ENCODE measurements at regions not wholly inside any gene's neighbourhood (a gene's known extent, or its start where the extent isn't known, plus 50 kb on each side); places are given as distances from the start of the nearest gene placed in this dataset.

- TF ChIP-seq CTCF (IDR thresholded peaks at IDR 0.05): no peak
- no peaks in the 10 kb centered on the region for H3K36me3 Mint-ChIP-seq (ENCODE audit: low read depth)
- H3K4me3 Mint-ChIP-seq (ENCODE audit: unreplicated experiment): no peak overlapping the region
- H3K9me3 Mint-ChIP-seq (ENCODE audit: low read depth): no peaks in the 10 kb centered on the region
- no peak overlapping the region for H3K27ac Mint-ChIP-seq (ENCODE audit: unreplicated experiment)
- peak; percentile 84 for DNase-seq (ENCODE audit: low spot score)
- H3K4me1 Mint-ChIP-seq (ENCODE audit: low read depth): no peaks in the 10 kb centered on the region
- H3K27me3 Mint-ChIP-seq (ENCODE audit: low read depth): no peaks in the 10 kb centered on the region
Measured at GRCh38 chr18:43590182-43590903, 313.1 kb upstream of the SYT4 start.

GRCh38 chr18:43592269-43592668, 315.0 kb upstream of the SYT4 start:
- no peaks in the 10 kb centered on the region for H3K4me1 Mint-ChIP-seq (ENCODE audit: low read depth)
- no peak for TF ChIP-seq CTCF (IDR thresholded peaks at IDR 0.05)
- no peaks in the 10 kb centered on the region for H3K9me3 Mint-ChIP-seq (ENCODE audit: low read depth)
- no peaks in the 10 kb centered on the region for H3K36me3 Mint-ChIP-seq (ENCODE audit: low read depth)
- no peak for DNase-seq (ENCODE audit: low spot score)
- H3K27me3 Mint-ChIP-seq (ENCODE audit: low read depth): no peaks in the 10 kb centered on the region
- no peak overlapping the region for H3K27ac Mint-ChIP-seq (ENCODE audit: unreplicated experiment)
- no peak overlapping the region for H3K4me3 Mint-ChIP-seq (ENCODE audit: unreplicated experiment)

GRCh38 chr18:43596105-43596712, 318.9 kb upstream of the SYT4 start:
- Mint-ChIP-seq H3K27ac (ENCODE audit: unreplicated experiment) (no peak overlapping the region), H3K4me1 (ENCODE audit: low read depth) (no peaks in the 10 kb centered on the region)

GRCh38 chr18:43601432-43601831, 324.1 kb upstream of the SYT4 start:
- TF ChIP-seq CTCF (IDR thresholded peaks at IDR 0.05): no peak
- no peaks in the 10 kb centered on the region for H3K4me1 Mint-ChIP-seq (ENCODE audit: low read depth)
- no peak overlapping the region for H3K27ac Mint-ChIP-seq (ENCODE audit: unreplicated experiment)
- H3K27me3 Mint-ChIP-seq (ENCODE audit: low read depth): no peaks in the 10 kb centered on the region
- peaks cover 34% of the 10 kb centered on the region for H3K9me3 Mint-ChIP-seq (ENCODE audit: low read depth)
- no peak overlapping the region for H3K4me3 Mint-ChIP-seq (ENCODE audit: unreplicated experiment)
- no peak for DNase-seq (ENCODE audit: low spot score)
- H3K36me3 Mint-ChIP-seq (ENCODE audit: low read depth): peaks cover 15% of the 10 kb centered on the region

More at GRCh38 chr18:43596105-43596712, 318.9 kb upstream of the SYT4 start:
- Mint-ChIP-seq H3K36me3 (ENCODE audit: low read depth) (no peaks in the 10 kb centered on the region), H3K9me3 (ENCODE audit: low read depth) (no peaks in the 10 kb centered on the region), H3K4me3 (ENCODE audit: unreplicated experiment) (no peak overlapping the region), H3K27me3 (ENCODE audit: low read depth) (no peaks in the 10 kb centered on the region)
- peak; percentile 85 for TF ChIP-seq CTCF (IDR thresholded peaks at IDR 0.05)
- no peak for DNase-seq (ENCODE audit: low spot score)

GRCh38 chr18:43605224-43605623, 327.9 kb upstream of the SYT4 start:
- no peak for DNase-seq (ENCODE audit: low spot score)
- Mint-ChIP-seq H3K4me1 (ENCODE audit: low read depth) (no peaks in the 10 kb centered on the region), H3K9me3 (ENCODE audit: low read depth) (peaks cover 45% of the 10 kb centered on the region), H3K4me3 (ENCODE audit: unreplicated experiment) (no peak overlapping the region), H3K36me3 (ENCODE audit: low read depth) (peaks cover 20% of the 10 kb centered on the region), H3K27me3 (ENCODE audit: low read depth) (no peaks in the 10 kb centered on the region), H3K27ac (ENCODE audit: unreplicated experiment) (no peak overlapping the region)
- no peak for TF ChIP-seq CTCF (IDR thresholded peaks at IDR 0.05)

Data from chondrocyte (in vitro differentiated cells).